Fibroblast of lung (primary cell): ENCODE measurements at regions not wholly inside any gene's neighbourhood (a gene's known extent, or its start where the extent isn't known, plus 50 kb on each side); places are given as distances from the start of the nearest gene placed in this dataset.
"Not testable (repeated sequence)": the region's sequence is repeated elsewhere in the genome, so short reads cannot be mapped to it uniquely, and the experiment has no call there.

Source experiments
- DNase-seq, 2 donors: peaks; one replicate each; pipeline versions ENCODE4 v3.0.0 to v3.0.0-alpha.2; 2010; ENCODE audit warnings: low read depth in 2 of 2
- H2AFZ ChIP-seq: 2 replicates; pipeline ENCODE4 v1.5.1; 2012; ENCODE audit warnings: low read length, control low read depth, inconsistent platforms
- H3K27ac ChIP-seq: 2 replicates; pipeline ENCODE4 v1.5.1; 2011; ENCODE audit warnings: low read length, control low read depth; ENCODE audit not compliant: insufficient read depth
- H3K27me3 ChIP-seq: 2 replicates; pipeline ENCODE4 v1.5.1; 2011; ENCODE audit warnings: mild to moderate bottlenecking, low read length; ENCODE audit not compliant: control insufficient read depth, insufficient read depth
- H3K36me3 ChIP-seq: 2 replicates; pipeline ENCODE4 v1.5.1; 2011; ENCODE audit warnings: low read length; ENCODE audit not compliant: control insufficient read depth, insufficient read depth
- H3K4me1 ChIP-seq: 2 replicates; pipeline ENCODE4 v1.5.1; 2011; ENCODE audit warnings: low read length; ENCODE audit not compliant: control insufficient read depth, insufficient read depth; ENCODE audit errors: extremely low read depth
- H3K4me2 ChIP-seq: 2 replicates; pipeline ENCODE4 v1.5.1; 2011; ENCODE audit warnings: low read length, control low read depth; ENCODE audit not compliant: insufficient read depth; ENCODE audit errors: extremely low read depth
- H3K4me3 ChIP-seq, 4 experiments: fragments of 200-600 bp in 1 of 4; sonication (generic) in 1 of 4; replicated peaks in 1 of 4; 2 replicates each; pipeline ENCODE4 v1.5.1; 2011 to 2016; ENCODE audit warnings: low read length in 4 of 4, low read depth in 3 of 4, mild to moderate bottlenecking in 3 of 4, control low read depth in 2 of 4, inconsistent platforms in 1 of 4, mixed read lengths in 1 of 4; ENCODE audit not compliant: insufficient read depth in 1 of 4; ENCODE audit errors: control extremely low read depth in 1 of 4
- H3K79me2 ChIP-seq: 2 replicates; pipeline ENCODE4 v1.5.1; 2012; ENCODE audit warnings: mild to moderate bottlenecking, low read length, inconsistent platforms; ENCODE audit not compliant: control insufficient read depth, insufficient read depth
- H3K9ac ChIP-seq: 2 replicates; pipeline ENCODE4 v1.5.1; 2011; ENCODE audit warnings: mild to moderate bottlenecking, low read length, control low read depth; ENCODE audit not compliant: insufficient read depth
- H3K9me3 ChIP-seq: 2 replicates; pipeline ENCODE4 v1.5.1; 2012; ENCODE audit warnings: low read depth, low read length; ENCODE audit not compliant: control insufficient read depth, insufficient read depth
- H4K20me1 ChIP-seq: 2 replicates; pipeline ENCODE4 v1.5.1; 2011; ENCODE audit warnings: low read length; ENCODE audit not compliant: control insufficient read depth, insufficient read depth; ENCODE audit errors: extremely low read depth
- CTCF ChIP-seq, 2 donors: IDR thresholded peaks in 1 of 2; conservative IDR thresholded peaks in 1 of 2; 1 replicate in 1 of 2; 2 replicates in 1 of 2; pipeline ENCODE4 v1.5.1; 2011 to 2012; ENCODE audit warnings: low read length in 2 of 2, control low read depth in 1 of 2, inconsistent platforms in 1 of 2, low read depth in 1 of 2, mild to moderate bottlenecking in 1 of 2
- EZH2 ChIP-seq: IDR thresholded peaks from 2 replicates; pipeline ENCODE4 v1.5.1; 2012; ENCODE audit warnings: low read length, control low read depth, mild to moderate bottlenecking; ENCODE audit errors: missing control alignments

GRCh38 chr10:53440601-53441000, 668.0 kb upstream of the MBL2 start:
- no peaks in the 10 kb centered on the region for H3K79me2 ChIP-seq
- no peak overlapping the region for H3K9ac ChIP-seq
- H3K4me2 ChIP-seq: no peak overlapping the region
- H3K27ac ChIP-seq: no peak overlapping the region
- H2AFZ ChIP-seq: no peak overlapping the region
- H3K36me3 ChIP-seq: no peaks in the 10 kb centered on the region
- H3K9me3 ChIP-seq: no peaks in the 10 kb centered on the region
- DNase-seq: no peak
- no peak overlapping the region for H3K4me3 ChIP-seq
- TF ChIP-seq EZH2 (no peak), CTCF (conservative IDR thresholded peaks at IDR 0.05 in 1 of 2, IDR thresholded peaks at IDR 0.05 in 1 of 2; ENCODE audit: low read depth in 1 of 2, low read length in 2 of 2) (no peak)
- no peaks in the 10 kb centered on the region for H3K27me3 ChIP-seq
- H3K4me1 ChIP-seq: no peaks in the 10 kb centered on the region
- H4K20me1 ChIP-seq: no peaks in the 10 kb centered on the region

- H3K79me2 ChIP-seq: not testable (repeated sequence)
Measured at GRCh38 chr10:53439075-53439474, 666.5 kb upstream of the MBL2 start.

DNA sequence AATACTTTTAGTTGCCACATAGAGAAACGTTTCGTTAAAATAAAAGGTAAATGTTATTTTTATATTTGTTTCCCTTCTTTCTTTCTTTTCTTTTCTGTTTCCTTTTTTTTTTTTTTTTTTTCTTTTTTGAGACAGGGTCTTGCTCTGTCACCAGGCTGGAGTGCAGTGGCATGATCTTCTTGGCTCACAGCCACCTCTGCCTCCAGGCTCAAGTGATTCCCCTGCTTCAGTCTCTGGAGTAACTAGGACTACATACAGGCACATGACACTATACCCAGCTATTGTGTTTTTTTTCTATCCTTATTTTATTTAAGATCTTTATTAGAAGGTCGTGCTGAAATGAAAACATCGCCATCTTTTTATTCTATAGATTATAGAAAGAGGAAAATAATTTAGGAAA, 661.8 kb upstream of the MBL2 start:
- Histone ChIP-seq H3K9ac (no peak overlapping the region), H2AFZ (no peak overlapping the region), H4K20me1 (no peaks in the 10 kb centered on the region), H3K36me3 (no peaks in the 10 kb centered on the region), H3K4me2 (no peak overlapping the region), H3K79me2 (no peaks in the 10 kb centered on the region), H3K27ac (no peak overlapping the region), H3K9me3 (no peaks in the 10 kb centered on the region), H3K27me3 (no peaks in the 10 kb centered on the region), H3K4me1 (no peaks in the 10 kb centered on the region), H3K4me3 (no peak overlapping the region)
- no peak for DNase-seq
- TF ChIP-seq CTCF (conservative IDR thresholded peaks at IDR 0.05 in 1 of 2, IDR thresholded peaks at IDR 0.05 in 1 of 2; ENCODE audit: low read depth in 1 of 2, low read length in 2 of 2) (no peak), EZH2 (no peak)

More at GRCh38 chr10:53439075-53439474, 666.5 kb upstream of the MBL2 start:
- not testable (repeated sequence) for H3K4me1 ChIP-seq, H3K9ac ChIP-seq, H3K27ac ChIP-seq, DNase-seq, H3K27me3 ChIP-seq, H2AFZ ChIP-seq, H3K9me3 ChIP-seq, H4K20me1 ChIP-seq, H3K36me3 ChIP-seq, H3K4me2 ChIP-seq
- peak overlapping the region in 1 of 4 experiments; percentile 35 for H3K4me3 ChIP-seq
